ENCODE measurements at regions not wholly inside any gene's neighbourhood (a gene's known extent, or its start where the extent isn't known, plus 50 kb on each side); places are given as distances from the start of the nearest gene placed in this dataset.

DNA sequence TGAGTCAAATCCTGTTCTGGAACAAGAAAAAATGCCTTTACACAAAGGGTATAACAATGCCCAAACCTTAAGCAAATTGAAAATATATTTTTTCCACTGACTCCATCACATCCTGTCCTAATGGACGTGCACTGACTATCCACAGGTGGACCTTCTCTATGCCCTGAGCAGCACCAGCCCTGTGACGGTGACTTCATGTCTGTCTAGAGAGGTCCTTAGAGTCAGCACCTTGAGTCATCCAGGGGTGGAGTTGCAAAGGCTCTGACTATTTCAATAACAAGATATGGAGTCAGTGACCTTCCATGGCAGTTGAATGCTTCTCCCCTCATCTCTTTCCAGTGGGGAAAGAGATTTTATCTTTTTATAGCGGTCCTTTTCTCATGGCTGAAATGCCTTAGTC is 78.0 kb downstream of the YIPF5 start:
- H2AFZ ChIP-seq (ENCODE audit: low read depth, low read length), result no peak overlapping the region
- no peaks in the 10 kb centered on the region for H3F3A ChIP-seq (ENCODE audit: insufficient read depth, low read length, poor library complexity, severe bottlenecking)
- H3K27ac ChIP-seq (ENCODE audit: low read length), result no peak overlapping the region
- H3K9me3 ChIP-seq (ENCODE audit: low read length), result no peaks in the 10 kb centered on the region
- no peak overlapping the region for H3K4me2 ChIP-seq (ENCODE audit: low read length)
- no peaks in the 10 kb centered on the region for H3K36me3 ChIP-seq (ENCODE audit: insufficient read depth, low read length)
- no peaks in the 10 kb centered on the region for H4K20me1 ChIP-seq (ENCODE audit: insufficient read depth)
- no peaks in the 10 kb centered on the region for H3K9me2 ChIP-seq (ENCODE audit: insufficient read depth, low read length)
- no peak overlapping the region for H3K9ac ChIP-seq (ENCODE audit: low read length)
- H3K27me3 ChIP-seq (ENCODE audit: insufficient read depth, low read depth, low read length), result no peaks in the 10 kb centered on the region
- H3K4me3 ChIP-seq (ENCODE audit: low read length), result no peak overlapping the region
- H3K79me2 ChIP-seq (replicated peaks; ENCODE audit: insufficient read depth, low read length), result no peaks in the 10 kb centered on the region
- no peak for TF ChIP-seq TAF1 (IDR thresholded peaks at IDR 0.05; ENCODE audit: low read depth)
- no peak for TF ChIP-seq MXI1 (conservative IDR thresholded peaks at IDR 0.05; ENCODE audit: poor library complexity, severe bottlenecking)
- TF ChIP-seq EZH2 (IDR thresholded peaks at IDR 0.05; ENCODE audit: borderline replicate concordance, insufficient read depth, low read length, poor library complexity, severe bottlenecking), result no peak
- no peak for TF ChIP-seq CTCF (IDR thresholded peaks at IDR 0.05; ENCODE audit: poor library complexity, severe bottlenecking)
- TF ChIP-seq EP300 (conservative IDR thresholded peaks at IDR 0.05; ENCODE audit: poor library complexity, severe bottlenecking), result no peak
- no peak for TF ChIP-seq SMC3 (conservative IDR thresholded peaks at IDR 0.05; ENCODE audit: poor library complexity)
- no peak for TF ChIP-seq POLR2AphosphoS5 (IDR thresholded peaks at IDR 0.05)
- no peak for TF ChIP-seq RAD21 (conservative IDR thresholded peaks at IDR 0.05)
- TF ChIP-seq, protein P1, sequence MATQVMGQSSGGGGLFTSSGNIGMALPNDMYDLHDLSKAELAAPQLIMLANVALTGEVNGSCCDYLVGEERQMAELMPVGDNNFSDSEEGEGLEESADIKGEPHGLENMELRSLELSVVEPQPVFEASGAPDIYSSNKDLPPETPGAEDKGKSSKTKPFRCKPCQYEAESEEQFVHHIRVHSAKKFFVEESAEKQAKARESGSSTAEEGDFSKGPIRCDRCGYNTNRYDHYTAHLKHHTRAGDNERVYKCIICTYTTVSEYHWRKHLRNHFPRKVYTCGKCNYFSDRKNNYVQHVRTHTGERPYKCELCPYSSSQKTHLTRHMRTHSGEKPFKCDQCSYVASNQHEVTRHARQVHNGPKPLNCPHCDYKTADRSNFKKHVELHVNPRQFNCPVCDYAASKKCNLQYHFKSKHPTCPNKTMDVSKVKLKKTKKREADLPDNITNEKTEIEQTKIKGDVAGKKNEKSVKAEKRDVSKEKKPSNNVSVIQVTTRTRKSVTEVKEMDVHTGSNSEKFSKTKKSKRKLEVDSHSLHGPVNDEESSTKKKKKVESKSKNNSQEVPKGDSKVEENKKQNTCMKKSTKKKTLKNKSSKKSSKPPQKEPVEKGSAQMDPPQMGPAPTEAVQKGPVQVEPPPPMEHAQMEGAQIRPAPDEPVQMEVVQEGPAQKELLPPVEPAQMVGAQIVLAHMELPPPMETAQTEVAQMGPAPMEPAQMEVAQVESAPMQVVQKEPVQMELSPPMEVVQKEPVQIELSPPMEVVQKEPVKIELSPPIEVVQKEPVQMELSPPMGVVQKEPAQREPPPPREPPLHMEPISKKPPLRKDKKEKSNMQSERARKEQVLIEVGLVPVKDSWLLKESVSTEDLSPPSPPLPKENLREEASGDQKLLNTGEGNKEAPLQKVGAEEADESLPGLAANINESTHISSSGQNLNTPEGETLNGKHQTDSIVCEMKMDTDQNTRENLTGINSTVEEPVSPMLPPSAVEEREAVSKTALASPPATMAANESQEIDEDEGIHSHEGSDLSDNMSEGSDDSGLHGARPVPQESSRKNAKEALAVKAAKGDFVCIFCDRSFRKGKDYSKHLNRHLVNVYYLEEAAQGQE (IDR thresholded peaks at IDR 0.05; ENCODE audit: borderline replicate concordance), result no peak

DNA sequence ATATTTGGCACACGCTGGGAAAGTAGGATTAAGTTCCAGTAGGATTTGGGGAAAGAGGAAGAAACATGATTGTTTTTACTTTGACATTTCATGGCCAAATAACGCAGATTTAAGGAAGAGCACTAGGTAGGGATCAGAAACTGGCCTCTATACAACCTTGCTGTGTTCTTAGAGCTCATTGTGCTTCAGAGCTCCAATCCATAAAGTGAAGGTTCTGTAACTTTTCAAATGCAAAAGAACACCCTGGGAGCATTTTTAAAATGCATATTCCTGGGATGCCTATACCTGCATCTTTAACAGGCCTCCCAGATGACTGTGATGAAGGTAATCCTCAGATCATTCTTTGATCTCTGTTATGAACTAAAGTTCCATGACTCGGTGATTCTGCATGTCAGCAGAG is 77.1 kb downstream of the YIPF5 start:
- TF ChIP-seq EP300 (conservative IDR thresholded peaks at IDR 0.05; ENCODE audit: poor library complexity, severe bottlenecking), result no peak
- no peak for TF ChIP-seq CTCF (IDR thresholded peaks at IDR 0.05; ENCODE audit: poor library complexity, severe bottlenecking)
- TF ChIP-seq SMC3 (conservative IDR thresholded peaks at IDR 0.05; ENCODE audit: poor library complexity), result no peak
- TF ChIP-seq RAD21 (conservative IDR thresholded peaks at IDR 0.05), result no peak
- TF ChIP-seq, protein P1 (IDR thresholded peaks at IDR 0.05; ENCODE audit: borderline replicate concordance), result no peak
- no peak for TF ChIP-seq POLR2AphosphoS5 (IDR thresholded peaks at IDR 0.05)
- no peak for TF ChIP-seq MXI1 (conservative IDR thresholded peaks at IDR 0.05; ENCODE audit: poor library complexity, severe bottlenecking)
- no peak for TF ChIP-seq TAF1 (IDR thresholded peaks at IDR 0.05; ENCODE audit: low read depth)
- TF ChIP-seq EZH2 (IDR thresholded peaks at IDR 0.05; ENCODE audit: borderline replicate concordance, insufficient read depth, low read length, poor library complexity, severe bottlenecking), result no peak
- no peaks in the 10 kb centered on the region for H3K36me3 ChIP-seq (ENCODE audit: insufficient read depth, low read length)
- H3K9ac ChIP-seq (ENCODE audit: low read length), result no peak overlapping the region
- no peak overlapping the region for H3K4me3 ChIP-seq (ENCODE audit: low read length)
- H3K9me2 ChIP-seq (ENCODE audit: insufficient read depth, low read length), result no peaks in the 10 kb centered on the region
- no peak overlapping the region for H2AFZ ChIP-seq (ENCODE audit: low read depth, low read length)
- H3K27ac ChIP-seq (ENCODE audit: low read length), result no peak overlapping the region
- no peaks in the 10 kb centered on the region for H3F3A ChIP-seq (ENCODE audit: insufficient read depth, low read length, poor library complexity, severe bottlenecking)
- no peaks in the 10 kb centered on the region for H3K79me2 ChIP-seq (replicated peaks; ENCODE audit: insufficient read depth, low read length)
- H3K27me3 ChIP-seq (ENCODE audit: insufficient read depth, low read depth, low read length), result no peaks in the 10 kb centered on the region
- no peaks in the 10 kb centered on the region for H4K20me1 ChIP-seq (ENCODE audit: insufficient read depth)
- H3K9me3 ChIP-seq (ENCODE audit: low read length), result no peaks in the 10 kb centered on the region
- H3K4me2 ChIP-seq (ENCODE audit: low read length), result no peak overlapping the region

Data from neural cell (in vitro differentiated cells).